ENCODE measurements at regions not wholly inside any gene's neighbourhood (a gene's known extent, or its start where the extent isn't known, plus 50 kb on each side); places are given as distances from the start of the nearest gene placed in this dataset.

GRCh38 chr5:89297066-89297465, 414.1 kb upstream of the MEF2C start:
- Mint-ChIP-seq H3K36me3 (ENCODE audit: unreplicated experiment) (no peaks in the 10 kb centered on the region), H3K27me3 (ENCODE audit: unreplicated experiment) (no peaks in the 10 kb centered on the region), H3K4me3 (ENCODE audit: unreplicated experiment) (no peak overlapping the region), H3K9me3 (ENCODE audit: unreplicated experiment) (no peaks in the 10 kb centered on the region), H3K27ac (ENCODE audit: unreplicated experiment) (no peak overlapping the region), H3K4me1 (ENCODE audit: unreplicated experiment) (no peaks in the 10 kb centered on the region)
- no peak for TF ChIP-seq CTCF (IDR thresholded peaks at IDR 0.05)
- no peak for DNase-seq (ENCODE audit: extremely low spot score, unreplicated experiment)

GRCh38 chr5:89293810-89294209, 410.8 kb upstream of the MEF2C start:
- Mint-ChIP-seq H3K4me3 (ENCODE audit: unreplicated experiment) (no peak overlapping the region), H3K36me3 (ENCODE audit: unreplicated experiment) (no peaks in the 10 kb centered on the region)
- DNase-seq (ENCODE audit: extremely low spot score, unreplicated experiment), result no peak

GRCh38 chr5:89292487-89292886, 409.5 kb upstream of the MEF2C start:
- Mint-ChIP-seq H3K27ac (ENCODE audit: unreplicated experiment) (no peak overlapping the region), H3K36me3 (ENCODE audit: unreplicated experiment) (no peaks in the 10 kb centered on the region), H3K4me3 (ENCODE audit: unreplicated experiment) (no peak overlapping the region), H3K27me3 (ENCODE audit: unreplicated experiment) (no peaks in the 10 kb centered on the region), H3K4me1 (ENCODE audit: unreplicated experiment) (no peaks in the 10 kb centered on the region), H3K9me3 (ENCODE audit: unreplicated experiment) (no peaks in the 10 kb centered on the region)
- no peak for DNase-seq (ENCODE audit: extremely low spot score, unreplicated experiment)
- TF ChIP-seq CTCF (IDR thresholded peaks at IDR 0.05), result no peak

More at GRCh38 chr5:89293810-89294209, 410.8 kb upstream of the MEF2C start:
- no peak overlapping the region for H3K27ac Mint-ChIP-seq (ENCODE audit: unreplicated experiment)
- no peak for TF ChIP-seq CTCF (IDR thresholded peaks at IDR 0.05)
- no peaks in the 10 kb centered on the region for H3K9me3 Mint-ChIP-seq (ENCODE audit: unreplicated experiment)
- H3K4me1 Mint-ChIP-seq (ENCODE audit: unreplicated experiment), result no peaks in the 10 kb centered on the region
- no peaks in the 10 kb centered on the region for H3K27me3 Mint-ChIP-seq (ENCODE audit: unreplicated experiment)

GRCh38 chr5:89289604-89290003, 406.6 kb upstream of the MEF2C start:
- DNase-seq (ENCODE audit: extremely low spot score, unreplicated experiment), result no peak
- Mint-ChIP-seq H3K27me3 (ENCODE audit: unreplicated experiment) (no peaks in the 10 kb centered on the region), H3K36me3 (ENCODE audit: unreplicated experiment) (no peaks in the 10 kb centered on the region), H3K27ac (ENCODE audit: unreplicated experiment) (no peak overlapping the region), H3K4me1 (ENCODE audit: unreplicated experiment) (no peaks in the 10 kb centered on the region), H3K4me3 (ENCODE audit: unreplicated experiment) (no peak overlapping the region), H3K9me3 (ENCODE audit: unreplicated experiment) (no peaks in the 10 kb centered on the region)
- no peak for TF ChIP-seq CTCF (IDR thresholded peaks at IDR 0.05)

- Mint-ChIP-seq H3K9me3 (ENCODE audit: unreplicated experiment) (no peaks in the 10 kb centered on the region), H3K36me3 (ENCODE audit: unreplicated experiment) (no peaks in the 10 kb centered on the region), H3K4me3 (ENCODE audit: unreplicated experiment) (no peak overlapping the region), H3K4me1 (ENCODE audit: unreplicated experiment) (no peaks in the 10 kb centered on the region), H3K27ac (ENCODE audit: unreplicated experiment) (no peak overlapping the region), H3K27me3 (ENCODE audit: unreplicated experiment) (no peaks in the 10 kb centered on the region)
- no peak for DNase-seq (ENCODE audit: extremely low spot score, unreplicated experiment)
- TF ChIP-seq CTCF (IDR thresholded peaks at IDR 0.05), result no peak
These were observed 405.0 kb upstream of the MEF2C start for GRCh38 chr5:89287964-89288363.
